Chondrocyte (in vitro differentiated cells): ENCODE measurements at regions not wholly inside any gene's neighbourhood (a gene's known extent, or its start where the extent isn't known, plus 50 kb on each side); places are given as distances from the start of the nearest gene placed in this dataset.

ENCODE experiments used
- DNase-seq: peaks from one replicate; pipeline ENCODE4 v3.0.0; 2021; ENCODE audit warnings: mixed read lengths, low spot score
- H3K27ac Mint-ChIP-seq: one replicate; pipeline ENCODE4 v1.8.0; 2021; ENCODE audit warnings: mild to moderate bottlenecking, moderate library complexity, mixed read lengths; ENCODE audit not compliant: unreplicated experiment
- H3K27me3 Mint-ChIP-seq: 2 replicates; pipeline ENCODE4 v1.8.0; 2021; ENCODE audit warnings: low read depth, mixed read lengths
- H3K36me3 Mint-ChIP-seq: 2 replicates; pipeline ENCODE4 v1.8.0; 2021; ENCODE audit warnings: low read depth, mixed read lengths
- H3K4me1 Mint-ChIP-seq: 2 replicates; pipeline ENCODE4 v1.8.0; 2021; ENCODE audit warnings: low read depth, mild to moderate bottlenecking, mixed read lengths
- H3K4me3 Mint-ChIP-seq: one replicate; pipeline ENCODE4 v1.8.0; 2021; ENCODE audit warnings: mild to moderate bottlenecking, moderate library complexity, mixed read lengths; ENCODE audit not compliant: unreplicated experiment
- H3K9me3 Mint-ChIP-seq: 2 replicates; pipeline ENCODE4 v1.8.0; 2021; ENCODE audit warnings: low read depth, mixed read lengths
- CTCF ChIP-seq: fragments of 200-600 bp; sonication (generic); IDR thresholded peaks from 2 replicates; pipeline ENCODE4 v1.5.0; 2021; ENCODE audit warnings: antibody characterized with exemption, mild to moderate bottlenecking, moderate library complexity

- H3K36me3 Mint-ChIP-seq = no peaks in the 10 kb centered on the region
- H3K27ac Mint-ChIP-seq = no peak overlapping the region
- H3K27me3 Mint-ChIP-seq = peaks cover 20% of the 10 kb centered on the region
- no peaks in the 10 kb centered on the region for H3K9me3 Mint-ChIP-seq
- no peak overlapping the region for H3K4me3 Mint-ChIP-seq
- H3K4me1 Mint-ChIP-seq = no peaks in the 10 kb centered on the region
- TF ChIP-seq CTCF = no peak
- DNase-seq = no peak
Measured at GRCh38 chr2:211045025-211045424, 488.6 kb downstream of the CPS1 start.

DNA sequence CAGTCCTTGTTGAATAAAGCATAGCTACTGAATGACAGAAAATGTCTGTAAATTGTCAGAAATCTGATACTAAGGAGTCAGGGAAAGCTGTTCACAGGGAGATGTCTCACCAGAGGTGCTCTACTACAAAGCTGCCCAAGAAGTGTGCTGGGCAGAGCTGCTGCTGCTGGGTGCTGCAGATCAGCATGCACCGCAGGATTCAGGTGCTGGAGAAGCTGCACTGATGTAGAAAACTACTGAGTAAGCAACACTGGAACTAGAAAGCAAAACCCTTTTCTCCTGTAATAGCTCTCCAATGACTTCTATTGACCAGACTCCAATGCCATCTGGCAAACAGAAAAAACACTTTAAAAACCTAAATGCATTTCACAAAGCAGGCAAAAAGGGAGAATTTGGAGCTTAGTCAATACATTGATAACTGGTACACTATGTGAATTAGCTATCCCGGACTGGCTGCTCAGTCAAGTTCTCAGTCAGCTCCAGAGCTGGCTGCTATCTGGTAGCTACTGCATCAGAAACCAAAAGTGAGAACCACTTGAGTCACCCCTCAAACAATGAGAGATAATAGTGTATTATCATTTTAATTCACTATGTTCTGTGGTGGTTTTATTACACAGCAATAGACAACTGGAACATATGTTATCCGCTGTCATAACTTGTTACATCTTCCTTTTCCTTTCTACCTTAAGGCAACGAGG lies 493.1 kb downstream of the CPS1 start:
- H3K9me3 Mint-ChIP-seq = no peaks in the 10 kb centered on the region
- H3K27ac Mint-ChIP-seq = no peak overlapping the region
- DNase-seq = no peak
- TF ChIP-seq CTCF = no peak
- no peaks in the 10 kb centered on the region for H3K4me1 Mint-ChIP-seq
- H3K4me3 Mint-ChIP-seq = no peak overlapping the region
- H3K27me3 Mint-ChIP-seq = peaks cover 13% of the 10 kb centered on the region
- no peaks in the 10 kb centered on the region for H3K36me3 Mint-ChIP-seq

GRCh38 chr2:211055438-211055837 lies 499.0 kb downstream of the CPS1 start:
- no peak for DNase-seq
- Mint-ChIP-seq H3K9me3 (no peaks in the 10 kb centered on the region), H3K4me1 (no peaks in the 10 kb centered on the region), H3K36me3 (no peaks in the 10 kb centered on the region), H3K4me3 (no peak overlapping the region), H3K27me3 (peaks cover 2% of the 10 kb centered on the region), H3K27ac (no peak overlapping the region)
- peak; percentile 21 for TF ChIP-seq CTCF

- H3K36me3 Mint-ChIP-seq = no peaks in the 10 kb centered on the region
- no peak for DNase-seq
- no peaks in the 10 kb centered on the region for H3K27me3 Mint-ChIP-seq
- H3K4me1 Mint-ChIP-seq = no peaks in the 10 kb centered on the region
- H3K9me3 Mint-ChIP-seq = no peaks in the 10 kb centered on the region
- H3K27ac Mint-ChIP-seq = no peak overlapping the region
- no peak overlapping the region for H3K4me3 Mint-ChIP-seq
- no peak for TF ChIP-seq CTCF
Measured at GRCh38 chr2:211061612-211062296, 505.4 kb downstream of the CPS1 start.

- Mint-ChIP-seq H3K9me3 (no peaks in the 10 kb centered on the region), H3K4me3 (no peak overlapping the region), H3K4me1 (no peaks in the 10 kb centered on the region), H3K36me3 (no peaks in the 10 kb centered on the region), H3K27ac (no peak overlapping the region), H3K27me3 (no peaks in the 10 kb centered on the region)
- TF ChIP-seq CTCF = no peak
- DNase-seq = no peak
Measured at GRCh38 chr2:211062297-211062612, 505.9 kb downstream of the CPS1 start.
